GM18873 (cell line): ENCODE measurements at regions not wholly inside any gene's neighbourhood (a gene's known extent, or its start where the extent isn't known, plus 50 kb on each side); places are given as distances from the start of the nearest gene placed in this dataset.

Experiments
- ATAC-seq: cut with Tn5 transposase; IDR thresholded peaks from one replicate; pipeline ENCODE4 v1.9.1; 2021; ENCODE audit warnings: mild to moderate bottlenecking, moderate library complexity, moderate number of reproducible peaks; ENCODE audit not compliant: unreplicated experiment, low FRiP score

- no peak for ATAC-seq
Observed at GRCh38 chr2:42965196-42965595, 172.8 kb upstream of the HAAO start.

- ATAC-seq: no peak
Observed at GRCh38 chr2:42964439-42965083, 172.2 kb upstream of the HAAO start.

GRCh38 chr2:42963452-42964068 lies 171.2 kb upstream of the HAAO start:
- ATAC-seq: no peak

GRCh38 chr2:42962508-42962953 lies 170.1 kb upstream of the HAAO start:
- ATAC-seq: no peak

GRCh38 chr2:42961961-42962360 lies 169.6 kb upstream of the HAAO start:
- no peak for ATAC-seq

GRCh38 chr2:42961385-42961811 lies 169.0 kb upstream of the HAAO start:
- ATAC-seq: no peak

- ATAC-seq: no peak
Observed at GRCh38 chr2:42960842-42961180, 168.4 kb upstream of the HAAO start.

- ATAC-seq: no peak
Observed at GRCh38 chr2:42960002-42960841, 167.8 kb upstream of the HAAO start.

- ATAC-seq: no peak
Observed at GRCh38 chr2:42959234-42960001, 167.0 kb upstream of the HAAO start.

GRCh38 chr2:42958741-42959233 lies 166.4 kb upstream of the HAAO start:
- ATAC-seq: no peak

- no peak for ATAC-seq
Observed at GRCh38 chr2:42957861-42958301, 165.5 kb upstream of the HAAO start.

GRCh38 chr2:42957109-42957860 lies 164.9 kb upstream of the HAAO start:
- ATAC-seq: no peak

GRCh38 chr2:42954227-42954962 lies 162.0 kb upstream of the HAAO start:
- ATAC-seq: no peak

- no peak for ATAC-seq
Observed at GRCh38 chr2:42953216-42953615, 160.8 kb upstream of the HAAO start.

GRCh38 chr2:42951263-42951938 lies 159.0 kb upstream of the HAAO start:
- ATAC-seq: no peak

- ATAC-seq: no peak
Observed at GRCh38 chr2:42949125-42949524, 156.7 kb upstream of the HAAO start.

- no peak for ATAC-seq
Observed at GRCh38 chr2:42947809-42948600, 155.6 kb upstream of the HAAO start.
